ENCODE measurements at regions not wholly inside any gene's neighbourhood (a gene's known extent, or its start where the extent isn't known, plus 50 kb on each side); places are given as distances from the start of the nearest gene placed in this dataset.

- TF ChIP-seq CTCF (conservative IDR thresholded peaks at IDR 0.05) = no peak
- no peak for TF ChIP-seq ZFX (IDR thresholded peaks at IDR 0.05)
Observed at GRCh38 chr4:96708766-96709165, 868.9 kb downstream of the PDHA2 start.
